GM15510 (cell line): ENCODE measurements at regions not wholly inside any gene's neighbourhood (a gene's known extent, or its start where the extent isn't known, plus 50 kb on each side); places are given as distances from the start of the nearest gene placed in this dataset.

Source experiments
- POLR2A ChIP-seq: IDR thresholded peaks from 3 replicates; pipeline ENCODE4 v1.6.1; 2011; ENCODE audit warnings: borderline replicate concordance; ENCODE audit not compliant: insufficient read length; ENCODE audit errors: extremely low read depth

DNA sequence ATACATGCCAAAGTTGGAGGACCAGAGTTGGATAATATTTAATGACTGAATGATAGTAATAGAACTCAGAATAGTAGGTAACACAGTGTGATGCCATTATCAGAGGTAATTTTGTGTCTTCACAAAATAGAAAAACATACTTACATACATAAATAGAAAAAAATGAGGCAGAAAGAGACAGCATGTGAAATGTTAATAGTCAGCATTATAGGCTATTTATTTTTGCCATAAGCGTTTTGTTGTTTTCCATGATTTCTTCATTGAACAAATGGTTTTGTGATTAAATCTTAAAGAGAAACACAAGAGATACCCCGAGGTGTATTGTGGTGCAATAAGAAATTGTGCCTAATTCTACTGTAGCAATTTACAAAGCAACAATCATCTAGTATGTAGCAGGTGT is 626.3 kb downstream of the KCNJ2 start:
- no peak for TF ChIP-seq POLR2A

DNA sequence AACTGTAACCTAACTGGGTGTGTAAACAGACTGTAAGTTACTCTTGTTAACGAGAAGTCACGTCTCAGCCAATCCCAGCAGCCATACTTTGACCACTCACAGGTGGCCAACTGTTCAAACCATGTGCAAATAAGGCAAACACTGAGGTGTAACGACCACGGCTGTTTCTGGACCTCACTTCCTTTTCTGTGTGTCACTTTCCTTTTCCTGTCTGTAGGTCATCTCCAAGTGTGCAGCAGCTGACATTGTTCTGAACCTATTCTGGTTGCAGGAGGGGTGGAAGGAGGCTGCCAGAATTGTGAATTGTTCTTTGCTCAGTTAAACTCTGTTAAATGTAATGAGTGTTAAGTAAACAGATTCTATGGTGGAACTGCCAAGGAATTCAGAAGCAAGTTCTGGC is 627.4 kb downstream of the KCNJ2 start:
- TF ChIP-seq POLR2A, result no peak

GRCh38 chr17:70797166-70797565 is 627.8 kb downstream of the KCNJ2 start:
- TF ChIP-seq POLR2A, result no peak

- no peak for TF ChIP-seq POLR2A
These were observed 634.8 kb downstream of the KCNJ2 start for GRCh38 chr17:70804161-70804560.

- no peak for TF ChIP-seq POLR2A
These were observed 639.3 kb downstream of the KCNJ2 start for GRCh38 chr17:70808596-70808995.

- TF ChIP-seq POLR2A, result no peak
These were observed 641.3 kb downstream of the KCNJ2 start for GRCh38 chr17:70810609-70811008.

DNA sequence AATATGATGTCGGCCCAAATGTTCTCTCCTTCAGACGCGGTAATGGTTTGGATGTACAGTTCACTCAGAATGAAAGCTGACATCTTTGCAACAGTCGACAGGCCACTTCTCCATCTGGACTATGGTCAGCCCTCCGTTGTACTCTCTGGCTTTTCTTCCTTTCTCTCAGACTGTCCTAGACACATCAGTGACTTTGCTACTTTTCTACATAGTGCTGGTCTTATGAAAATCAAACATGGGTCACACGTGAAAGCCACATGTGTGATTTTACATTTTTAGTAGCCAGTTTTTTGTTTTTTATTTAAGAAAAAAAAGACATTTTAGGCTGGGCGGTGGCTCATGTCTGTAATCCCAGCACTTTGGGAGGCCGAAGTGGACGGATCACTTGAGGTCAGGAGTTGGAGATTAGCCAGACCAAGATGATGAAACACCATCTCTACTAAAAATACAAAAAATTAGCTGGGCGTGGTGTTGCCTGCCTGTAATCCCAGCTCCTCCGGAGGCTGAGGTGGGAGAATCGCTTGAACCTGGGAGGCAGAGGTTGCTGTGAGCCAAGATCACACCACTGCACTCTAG is 644.1 kb downstream of the KCNJ2 start:
- no peak for TF ChIP-seq POLR2A

GRCh38 chr17:70819183-70819582 is 649.9 kb downstream of the KCNJ2 start:
- no peak for TF ChIP-seq POLR2A

- no peak for TF ChIP-seq POLR2A
These were observed 650.9 kb downstream of the KCNJ2 start for GRCh38 chr17:70820276-70820675.

GRCh38 chr17:70825321-70826125 is 656.2 kb downstream of the KCNJ2 start:
- no peak for TF ChIP-seq POLR2A

GRCh38 chr17:70829876-70830275 is 660.5 kb downstream of the KCNJ2 start:
- TF ChIP-seq POLR2A, result no peak

- no peak for TF ChIP-seq POLR2A
These were observed 664.7 kb downstream of the KCNJ2 start for GRCh38 chr17:70834039-70834438.

DNA sequence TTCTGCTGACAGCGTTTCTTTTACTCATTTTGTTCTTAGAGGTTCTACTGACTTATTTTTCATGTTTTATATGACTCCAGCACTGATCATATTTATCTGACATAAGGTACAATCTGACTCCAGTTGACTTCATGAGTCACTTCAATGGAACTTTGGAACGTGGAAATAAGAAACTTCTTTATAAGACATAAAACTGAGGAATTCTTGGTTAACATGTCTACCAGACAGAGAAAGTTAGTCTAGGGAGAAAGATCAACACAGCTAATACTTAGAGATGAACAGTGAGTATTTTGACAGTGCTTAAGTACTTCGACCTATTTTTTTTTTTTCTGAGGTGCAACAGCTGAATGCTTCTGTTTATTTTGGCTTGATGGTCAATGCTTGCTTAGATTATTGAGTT is 679.5 kb downstream of the KCNJ2 start:
- no peak for TF ChIP-seq POLR2A

- no peak for TF ChIP-seq POLR2A
These were observed 686.2 kb downstream of the KCNJ2 start for GRCh38 chr17:70855401-70856054.

DNA sequence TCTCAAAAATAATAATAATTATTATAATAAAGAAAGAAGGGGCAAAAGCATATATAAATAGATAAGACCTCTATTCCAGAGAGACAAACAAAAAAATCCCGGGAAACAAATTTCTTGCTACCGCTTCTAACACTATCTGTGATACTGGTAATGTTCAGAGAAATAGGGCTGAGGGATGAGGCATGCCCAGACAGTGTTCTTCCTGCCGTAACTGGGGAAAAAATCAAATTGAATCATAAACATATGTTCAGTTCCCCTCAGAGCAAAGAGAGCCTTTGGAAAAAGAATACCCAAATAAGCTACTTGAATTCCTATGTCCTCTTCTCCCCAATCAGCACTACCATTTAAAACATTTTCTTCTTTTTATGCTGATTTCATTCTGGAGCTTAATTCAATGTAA is 688.0 kb downstream of the KCNJ2 start:
- TF ChIP-seq POLR2A, result no peak

DNA sequence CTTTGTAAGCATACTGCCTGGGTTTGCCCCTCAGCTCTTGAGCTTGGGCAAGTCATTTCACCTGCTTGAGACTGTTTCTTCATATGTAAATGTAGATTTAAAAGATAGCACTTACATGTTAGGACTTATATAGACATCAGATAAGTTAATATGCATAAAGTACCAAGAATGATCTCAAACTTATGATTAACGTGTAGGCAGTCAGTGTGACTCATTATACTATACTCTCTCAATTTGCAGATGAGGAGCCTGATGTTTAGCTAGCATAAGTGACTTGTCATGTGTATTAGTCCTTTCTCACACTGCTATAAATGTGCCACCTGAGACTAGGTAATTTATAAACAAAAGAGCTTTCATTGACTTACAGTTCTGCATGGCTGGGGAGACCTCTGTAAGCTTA is 690.5 kb downstream of the KCNJ2 start:
- no peak for TF ChIP-seq POLR2A
